Body of pancreas (tissue), 4 donors: ENCODE measurements at regions not wholly inside any gene's neighbourhood (a gene's known extent, or its start where the extent isn't known, plus 50 kb on each side); places are given as distances from the start of the nearest gene placed in this dataset.

ENCODE experiments used
- POLR2A ChIP-seq, 3 donors: fragments of 450-650 bp; IDR thresholded peaks; one replicate each; pipeline ENCODE4 v1.6.1; 2016; ENCODE audit warnings: antibody characterized with exemption in 3 of 3, mild to moderate bottlenecking in 2 of 3
- TF ChIP-seq, protein P1 (sequence below), 7 experiments: fragments of 450-650 bp in 4 of 7; fragments of 200-600 bp in 3 of 7; sonication (generic) in 3 of 7; IDR thresholded peaks; one replicate each; pipeline ENCODE4 v1.5.1; 2016 to 2019; ENCODE audit warnings: antibody characterized with exemption in 7 of 7

DNA sequence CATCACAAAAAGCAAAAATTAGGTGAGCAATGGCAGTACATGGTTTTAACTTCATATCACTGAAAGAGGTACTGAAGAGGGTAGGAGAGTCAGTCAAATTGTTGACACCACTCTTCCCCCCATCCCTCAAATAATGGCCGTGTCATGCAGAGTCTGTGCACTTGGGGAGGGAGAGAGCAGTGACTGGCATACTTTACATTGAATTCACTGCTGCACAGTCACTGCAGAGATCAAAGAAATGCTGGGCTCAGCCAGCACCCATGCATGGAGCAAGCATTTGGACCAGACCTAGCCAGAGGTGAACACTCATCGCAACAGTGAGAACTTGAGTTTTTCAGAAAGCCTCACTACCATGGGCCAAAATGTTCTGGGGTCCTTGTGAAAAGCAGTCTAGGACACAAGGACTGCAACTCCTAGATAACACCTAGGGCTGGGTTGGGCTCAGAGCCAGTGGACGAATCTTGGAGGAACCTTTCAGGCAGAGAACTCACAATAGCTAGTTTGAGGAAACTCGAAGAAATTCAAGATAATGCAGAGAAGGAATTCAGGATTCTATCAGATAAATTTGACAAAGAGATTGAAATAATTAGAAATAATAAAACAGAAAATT lies 112.9 kb downstream of the NR4A2 start:
- TF ChIP-seq, protein P1, sequence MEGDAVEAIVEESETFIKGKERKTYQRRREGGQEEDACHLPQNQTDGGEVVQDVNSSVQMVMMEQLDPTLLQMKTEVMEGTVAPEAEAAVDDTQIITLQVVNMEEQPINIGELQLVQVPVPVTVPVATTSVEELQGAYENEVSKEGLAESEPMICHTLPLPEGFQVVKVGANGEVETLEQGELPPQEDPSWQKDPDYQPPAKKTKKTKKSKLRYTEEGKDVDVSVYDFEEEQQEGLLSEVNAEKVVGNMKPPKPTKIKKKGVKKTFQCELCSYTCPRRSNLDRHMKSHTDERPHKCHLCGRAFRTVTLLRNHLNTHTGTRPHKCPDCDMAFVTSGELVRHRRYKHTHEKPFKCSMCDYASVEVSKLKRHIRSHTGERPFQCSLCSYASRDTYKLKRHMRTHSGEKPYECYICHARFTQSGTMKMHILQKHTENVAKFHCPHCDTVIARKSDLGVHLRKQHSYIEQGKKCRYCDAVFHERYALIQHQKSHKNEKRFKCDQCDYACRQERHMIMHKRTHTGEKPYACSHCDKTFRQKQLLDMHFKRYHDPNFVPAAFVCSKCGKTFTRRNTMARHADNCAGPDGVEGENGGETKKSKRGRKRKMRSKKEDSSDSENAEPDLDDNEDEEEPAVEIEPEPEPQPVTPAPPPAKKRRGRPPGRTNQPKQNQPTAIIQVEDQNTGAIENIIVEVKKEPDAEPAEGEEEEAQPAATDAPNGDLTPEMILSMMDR (IDR thresholded peaks at IDR 0.05), result no peak
- no peak for TF ChIP-seq POLR2A (IDR thresholded peaks at IDR 0.05)
